Astrocyte of the cerebellum (primary cell): ENCODE measurements at regions not wholly inside any gene's neighbourhood (a gene's known extent, or its start where the extent isn't known, plus 50 kb on each side); places are given as distances from the start of the nearest gene placed in this dataset.

Experiments
- DNase-seq: peaks from one replicate; pipeline ENCODE4 v3.0.0-alpha.2; 2011; ENCODE audit warnings: low read depth
- H3K4me3 ChIP-seq: 2 replicates; pipeline ENCODE4 v1.5.1; 2011; ENCODE audit warnings: mild to moderate bottlenecking, low read depth, low read length, moderate library complexity
- in situ Hi-C: cut with HindIII; loops from 2 replicates; pipeline ENCODE4 v1.10.0; 2017; ENCODE audit warnings: low sequenced_read_pairs
- TF ChIP-seq, protein P1 (sequence below): IDR thresholded peaks from 2 replicates; pipeline ENCODE4 v1.5.1; 2012; ENCODE audit warnings: low read length, low read depth, moderate library complexity, mild to moderate bottlenecking; ENCODE audit errors: missing control alignments

DNA sequence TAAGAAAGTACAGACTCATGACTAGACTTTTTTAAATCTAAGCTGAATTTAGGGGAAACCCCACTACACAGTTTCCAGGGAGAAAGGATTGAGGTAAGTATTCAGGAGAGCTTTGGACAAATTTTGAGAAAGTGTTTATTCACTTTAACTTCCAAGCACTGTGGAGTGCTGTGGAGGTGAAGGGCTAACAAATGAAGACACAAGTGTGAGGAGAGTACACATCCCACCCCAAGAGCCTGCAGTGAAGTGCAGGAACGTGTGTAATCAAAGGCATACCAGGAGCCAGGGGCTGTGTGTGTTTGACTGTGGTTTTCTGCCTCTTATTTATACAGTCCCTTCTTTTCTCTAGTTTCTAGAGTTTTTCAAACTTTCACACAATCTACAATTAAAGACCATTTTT is 118.3 kb downstream of the CMPK2 start:
- DNase-seq = no peak
- TF ChIP-seq, protein P1, sequence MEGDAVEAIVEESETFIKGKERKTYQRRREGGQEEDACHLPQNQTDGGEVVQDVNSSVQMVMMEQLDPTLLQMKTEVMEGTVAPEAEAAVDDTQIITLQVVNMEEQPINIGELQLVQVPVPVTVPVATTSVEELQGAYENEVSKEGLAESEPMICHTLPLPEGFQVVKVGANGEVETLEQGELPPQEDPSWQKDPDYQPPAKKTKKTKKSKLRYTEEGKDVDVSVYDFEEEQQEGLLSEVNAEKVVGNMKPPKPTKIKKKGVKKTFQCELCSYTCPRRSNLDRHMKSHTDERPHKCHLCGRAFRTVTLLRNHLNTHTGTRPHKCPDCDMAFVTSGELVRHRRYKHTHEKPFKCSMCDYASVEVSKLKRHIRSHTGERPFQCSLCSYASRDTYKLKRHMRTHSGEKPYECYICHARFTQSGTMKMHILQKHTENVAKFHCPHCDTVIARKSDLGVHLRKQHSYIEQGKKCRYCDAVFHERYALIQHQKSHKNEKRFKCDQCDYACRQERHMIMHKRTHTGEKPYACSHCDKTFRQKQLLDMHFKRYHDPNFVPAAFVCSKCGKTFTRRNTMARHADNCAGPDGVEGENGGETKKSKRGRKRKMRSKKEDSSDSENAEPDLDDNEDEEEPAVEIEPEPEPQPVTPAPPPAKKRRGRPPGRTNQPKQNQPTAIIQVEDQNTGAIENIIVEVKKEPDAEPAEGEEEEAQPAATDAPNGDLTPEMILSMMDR = no peak
- in situ Hi-C loops = no loop called here
- no peak overlapping the region for H3K4me3 ChIP-seq

DNA sequence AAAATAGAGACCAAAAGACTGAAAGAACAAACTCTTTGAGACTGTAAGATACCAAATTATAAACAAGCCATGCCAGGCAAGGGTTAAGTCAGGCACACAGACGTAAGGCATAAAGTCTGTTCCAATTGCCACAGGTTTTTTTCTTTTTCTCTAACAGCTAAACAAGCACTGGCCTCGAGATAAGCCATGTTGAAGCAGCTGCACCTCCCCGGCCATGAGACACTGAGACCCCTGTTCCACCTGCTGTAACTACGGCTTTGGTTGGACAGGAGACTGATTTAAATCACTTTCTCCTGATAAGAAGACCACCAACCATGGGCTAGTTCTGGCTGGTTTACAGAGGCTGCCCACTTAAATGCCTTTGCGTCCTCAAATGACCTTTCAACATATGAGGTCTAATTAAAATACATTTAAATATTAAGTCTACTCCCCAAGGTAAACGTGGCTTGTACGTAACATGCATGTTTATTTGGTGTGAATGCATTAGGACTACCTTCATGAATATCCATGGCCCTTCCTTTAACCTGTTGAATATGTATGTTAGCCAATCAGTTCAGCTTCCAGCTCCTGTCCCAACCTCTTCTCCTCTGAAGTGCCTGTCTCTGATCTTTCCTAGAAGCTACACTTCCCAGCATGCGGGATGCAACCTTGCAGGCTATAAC is 117.2 kb downstream of the CMPK2 start:
- in situ Hi-C loops = no loop called here
- TF ChIP-seq, protein P1 = no peak

DNA sequence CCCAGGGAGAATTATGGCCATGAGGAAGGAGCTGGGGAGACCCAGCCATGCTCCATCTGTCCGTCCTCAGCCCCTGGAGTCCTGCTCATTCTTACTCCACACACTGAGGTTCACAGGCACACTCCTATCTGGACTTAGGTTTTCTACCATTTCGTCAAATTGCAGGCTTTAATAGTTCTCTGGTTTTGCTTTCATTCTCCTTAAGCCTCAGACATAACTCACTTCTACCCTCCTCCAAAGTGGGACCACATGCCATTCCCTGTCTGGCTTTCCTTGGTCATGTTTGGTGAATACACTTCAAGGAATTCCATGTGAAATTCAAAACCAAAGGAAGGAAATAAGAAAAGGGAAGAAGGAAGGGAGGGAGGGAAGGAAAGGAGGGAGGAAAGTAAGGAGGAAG is 115.7 kb downstream of the CMPK2 start:
- no peak for DNase-seq
- H3K4me3 ChIP-seq = no peak overlapping the region
- in situ Hi-C loops = no loop called here
- TF ChIP-seq, protein P1 = no peak

More for the DNA sequence above, 117.2 kb downstream of the CMPK2 start:
- H3K4me3 ChIP-seq = no peak overlapping the region
- DNase-seq = no peak

DNA sequence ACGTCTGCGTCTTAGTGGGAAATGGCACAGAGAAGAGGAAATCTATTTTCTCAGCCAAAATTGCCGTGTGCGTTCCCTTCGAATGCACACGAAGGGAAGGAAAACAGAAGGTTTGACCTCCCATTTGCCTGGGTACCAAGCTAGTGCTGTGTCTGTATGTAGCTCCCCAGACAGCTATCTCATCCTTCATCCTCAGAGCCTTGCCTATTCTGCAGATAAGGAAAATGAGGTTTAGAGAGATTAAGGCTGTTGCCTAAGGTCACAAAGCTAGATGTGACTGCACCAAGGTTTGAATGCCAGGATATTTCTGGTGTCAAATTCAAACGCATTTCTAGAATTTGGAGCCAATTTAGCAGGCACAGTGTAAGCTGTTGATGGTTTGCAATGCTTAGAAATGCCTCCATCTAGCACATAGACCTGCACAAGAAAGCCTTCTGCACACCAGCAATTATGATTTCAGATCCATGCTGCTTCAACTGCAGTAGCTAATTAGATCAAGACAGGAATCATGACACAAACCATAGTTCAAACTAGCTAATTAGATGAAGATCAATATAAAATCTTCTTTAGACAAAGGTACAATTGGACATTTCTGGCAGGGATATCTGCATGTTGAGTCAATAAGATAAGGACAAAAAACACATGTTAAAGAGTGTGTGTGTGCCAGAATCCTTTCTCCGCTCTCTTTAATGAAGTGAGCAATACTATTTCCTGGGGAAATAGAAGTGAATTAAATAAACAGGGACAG is 115.1 kb downstream of the CMPK2 start:
- no peak for DNase-seq
- in situ Hi-C loops = no loop called here
- no peak overlapping the region for H3K4me3 ChIP-seq
- TF ChIP-seq, protein P1 = no peak

DNA sequence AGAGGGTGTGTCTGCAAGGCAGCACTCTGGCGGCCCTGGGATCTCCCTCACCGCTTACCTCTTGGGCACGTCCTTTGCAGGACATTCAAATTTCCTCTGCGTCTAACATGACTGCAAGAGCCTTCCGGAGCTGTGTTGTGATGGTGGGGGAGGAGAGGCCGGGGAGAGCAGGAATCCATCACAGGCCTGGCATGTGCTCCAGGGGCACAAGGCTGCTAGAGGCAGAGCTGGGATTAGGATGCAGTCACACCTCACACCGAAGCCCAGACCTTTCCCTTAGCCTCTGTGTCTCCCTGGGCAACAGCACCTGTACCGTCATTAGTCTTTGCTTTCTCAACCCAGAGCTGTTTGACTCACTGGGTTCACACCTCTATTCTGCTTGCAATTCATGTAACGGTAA is 111.3 kb downstream of the CMPK2 start:
- in situ Hi-C loops = no loop called here
- DNase-seq = no peak
- TF ChIP-seq, protein P1 = no peak
- H3K4me3 ChIP-seq = no peak overlapping the region

DNA sequence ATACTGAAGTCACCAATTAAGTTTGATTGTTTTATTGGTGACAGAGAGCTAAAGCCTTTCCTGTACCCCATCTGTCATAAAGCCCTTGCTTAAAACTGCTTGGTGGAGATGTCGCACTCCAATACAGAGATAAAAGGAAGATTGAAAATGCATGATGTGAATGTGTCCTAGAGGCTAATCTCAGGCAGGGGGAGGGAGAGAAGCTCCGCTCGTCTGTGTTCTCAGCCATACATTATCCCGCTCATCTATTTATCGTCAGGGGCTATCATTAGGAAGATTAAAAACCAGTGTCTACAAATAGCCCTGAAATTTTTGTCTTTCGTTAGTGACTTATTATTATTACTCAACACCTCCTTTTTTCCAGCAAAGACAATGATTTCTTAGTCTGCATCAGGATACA is 110.3 kb downstream of the CMPK2 start:
- in situ Hi-C loops = no loop called here
- TF ChIP-seq, protein P1 = no peak
- no peak for DNase-seq
- no peak overlapping the region for H3K4me3 ChIP-seq
